WTC11 (cell line): ENCODE measurements at regions not wholly inside any gene's neighbourhood (a gene's known extent, or its start where the extent isn't known, plus 50 kb on each side); places are given as distances from the start of the nearest gene placed in this dataset.

Source experiments
- ATAC-seq: fragments of 200-7000 bp; cut with Tn5 transposase; 2 replicates; pipeline ENCODE4 v1.10.0; 2021; ENCODE audit warnings: mild to moderate bottlenecking, moderate library complexity
- CTCF ChIA-PET: fragments of 300-600 bp; sonication (Branson Sonifier 250); formaldehyde crosslinking; loops from one replicate; lab custom pipeline; 2021; ENCODE audit warnings: antibody characterized with exemption; lab: Charles Lee
- POLR2A ChIA-PET: fragments of 350-600 bp; sonication (Branson Sonifier 250); formaldehyde crosslinking; loops from one replicate; lab custom pipeline; 2021; ENCODE audit warnings: antibody characterized with exemption; lab: Charles Lee
- DNase-seq: peaks from one replicate; pipeline ENCODE4 v3.0.0; 2021; ENCODE audit warnings: low spot score
- H3K27ac Mint-ChIP-seq: 2 replicates; pipeline ENCODE4 v1.8.0; 2021; ENCODE audit warnings: mixed read lengths
- H3K27me3 Mint-ChIP-seq: 2 replicates; pipeline ENCODE4 v1.8.0; 2021; ENCODE audit warnings: low read depth, mild to moderate bottlenecking, moderate library complexity, mixed read lengths
- H3K36me3 Mint-ChIP-seq: 2 replicates; pipeline ENCODE4 v1.8.0; 2021; ENCODE audit warnings: mixed read lengths
- H3K4me1 Mint-ChIP-seq: 2 replicates; pipeline ENCODE4 v1.8.0; 2022; ENCODE audit warnings: mixed read lengths
- H3K4me3 Mint-ChIP-seq: 2 replicates; pipeline ENCODE4 v1.8.0; 2021; ENCODE audit warnings: mild to moderate bottlenecking, moderate library complexity, mixed read lengths
- H3K9me3 Mint-ChIP-seq: 2 replicates; pipeline ENCODE4 v1.8.0; 2021; ENCODE audit warnings: mixed read lengths
- CREB1 ChIP-seq: sonication (generic); formaldehyde crosslinking; IDR thresholded peaks from 2 replicates; pipeline ENCODE4 v1.8.0; 2023; ENCODE audit warnings: mild to moderate bottlenecking, missing genetic modification reagents
- ESRRA ChIP-seq: sonication (generic); formaldehyde crosslinking; IDR thresholded peaks from 2 replicates; pipeline ENCODE4 v1.8.1; 2022; ENCODE audit warnings: mild to moderate bottlenecking, missing genetic modification reagents, borderline replicate concordance
- FOXJ3 ChIP-seq: sonication (generic); formaldehyde crosslinking; IDR thresholded peaks from 2 replicates; pipeline ENCODE4 v1.9.0; 2021; ENCODE audit warnings: missing genetic modification reagents, mild to moderate bottlenecking, borderline replicate concordance
- GRHL2 ChIP-seq: fragments of 250-450 bp; sonication (Bioruptor Pico); IDR thresholded peaks from 2 replicates; pipeline ENCODE4 v1.8.0; 2022; ENCODE audit warnings: mild to moderate bottlenecking, moderate library complexity; ENCODE audit not compliant: insufficient replicate concordance, severe bottlenecking
- MYBL2 ChIP-seq: sonication (generic); formaldehyde crosslinking; IDR thresholded peaks from 2 replicates; pipeline ENCODE4 v1.8.1; 2023; ENCODE audit warnings: mild to moderate bottlenecking, moderate library complexity, missing genetic modification reagents
- NR1H2 ChIP-seq: sonication (generic); formaldehyde crosslinking; IDR thresholded peaks from 2 replicates; pipeline ENCODE4 v1.9.0; 2021; ENCODE audit warnings: mild to moderate bottlenecking, moderate library complexity, missing genetic modification reagents
- ZNF232 ChIP-seq: sonication (generic); formaldehyde crosslinking; IDR thresholded peaks from 2 replicates; pipeline ENCODE4 v1.8.0; 2022; ENCODE audit warnings: mild to moderate bottlenecking, missing genetic modification reagents
- TF ChIP-seq, protein P1 (sequence below): sonication (generic); formaldehyde crosslinking; IDR thresholded peaks from 2 replicates; pipeline ENCODE4 v1.8.1; 2023; ENCODE audit warnings: mild to moderate bottlenecking, missing genetic modification reagents, moderate library complexity
- TF ChIP-seq, protein P2 (sequence below): sonication (generic); formaldehyde crosslinking; IDR thresholded peaks from 2 replicates; pipeline ENCODE4 v1.8.1; 2022; ENCODE audit warnings: mild to moderate bottlenecking, missing genetic modification reagents, moderate library complexity, borderline replicate concordance
- TF ChIP-seq, protein P3 (sequence below): sonication (generic); formaldehyde crosslinking; IDR thresholded peaks from 2 replicates; pipeline ENCODE4 v1.8.1; 2022; ENCODE audit warnings: low read depth, mild to moderate bottlenecking, moderate library complexity, missing genetic modification reagents, borderline replicate concordance
- TF ChIP-seq, protein P4 (sequence below): fragments of 250-450 bp; sonication (Bioruptor Pico); IDR thresholded peaks from 2 replicates; pipeline ENCODE4 v1.8.0; 2021; ENCODE audit warnings: mild to moderate bottlenecking
- TF ChIP-seq, protein P5 (sequence below): sonication (generic); formaldehyde crosslinking; IDR thresholded peaks from 2 replicates; pipeline ENCODE4 v1.8.1; 2022; ENCODE audit warnings: missing genetic modification reagents, borderline replicate concordance
- TF ChIP-seq, protein P6 (sequence below): sonication (generic); formaldehyde crosslinking; IDR thresholded peaks from 2 replicates; pipeline ENCODE4 v1.8.0; 2023; ENCODE audit warnings: missing genetic modification reagents, mild to moderate bottlenecking, borderline replicate concordance

DNA sequence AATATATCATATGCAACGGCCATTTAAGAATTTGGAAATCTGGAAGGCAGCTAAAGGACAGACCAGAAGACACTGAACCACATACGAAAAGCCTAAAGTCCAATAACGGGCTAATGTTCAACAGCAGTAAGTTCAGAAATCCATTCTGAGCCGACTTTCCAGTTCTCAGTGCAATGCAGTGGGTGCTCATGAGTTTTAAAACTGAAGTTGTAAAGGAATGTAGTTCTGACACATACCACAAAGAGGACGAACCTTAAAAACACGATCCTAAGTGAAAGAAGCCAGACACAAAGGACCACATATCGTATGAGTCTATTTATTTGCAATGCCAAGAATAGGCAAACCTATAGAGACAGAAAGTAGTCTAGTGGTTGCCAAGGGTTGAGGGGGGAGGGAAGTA is 278.3 kb upstream of the ZFHX3 start (continued):
- TF ChIP-seq NR1H2 = no peak
- TF ChIP-seq, protein P1, sequence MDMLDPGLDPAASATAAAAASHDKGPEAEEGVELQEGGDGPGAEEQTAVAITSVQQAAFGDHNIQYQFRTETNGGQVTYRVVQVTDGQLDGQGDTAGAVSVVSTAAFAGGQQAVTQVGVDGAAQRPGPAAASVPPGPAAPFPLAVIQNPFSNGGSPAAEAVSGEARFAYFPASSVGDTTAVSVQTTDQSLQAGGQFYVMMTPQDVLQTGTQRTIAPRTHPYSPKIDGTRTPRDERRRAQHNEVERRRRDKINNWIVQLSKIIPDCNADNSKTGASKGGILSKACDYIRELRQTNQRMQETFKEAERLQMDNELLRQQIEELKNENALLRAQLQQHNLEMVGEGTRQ (CRISPR knock-in tag) = no peak
- no peak for TF ChIP-seq MYBL2 (CRISPR knock-in tag)

DNA sequence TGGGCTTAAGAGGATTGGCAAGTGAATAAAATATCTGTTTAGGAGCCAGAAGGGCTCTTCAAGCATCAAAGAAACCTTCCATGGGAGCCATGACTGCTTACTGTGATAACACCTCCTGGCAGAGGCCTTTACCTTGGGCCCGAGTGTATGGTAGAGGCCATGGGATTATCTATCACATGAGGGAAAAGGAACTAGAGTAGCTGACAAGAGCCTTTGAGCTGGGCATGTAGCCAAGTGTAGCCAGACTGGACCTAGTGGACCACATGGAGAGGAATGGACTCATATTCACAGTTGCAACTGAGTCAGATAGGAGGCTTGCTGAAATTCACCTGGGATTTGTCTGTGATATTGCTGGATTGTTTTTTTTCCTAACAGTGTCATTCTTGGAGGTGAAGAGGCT is 276.0 kb upstream of the ZFHX3 start:
- ATAC-seq = no peak
- Mint-ChIP-seq H3K36me3 (no peaks in the 10 kb centered on the region), H3K9me3 (no peaks in the 10 kb centered on the region; the same call in 1 of the 2 replicates), H3K27ac (no peak overlapping the region), H3K4me3 (no peak overlapping the region), H3K27me3 (no peaks in the 10 kb centered on the region), H3K4me1 (peaks cover 9% of the 10 kb centered on the region)
- ChIA-PET POLR2A (no interaction called here), CTCF (no interaction called here)
- no peak for DNase-seq
- TF ChIP-seq, protein P2, sequence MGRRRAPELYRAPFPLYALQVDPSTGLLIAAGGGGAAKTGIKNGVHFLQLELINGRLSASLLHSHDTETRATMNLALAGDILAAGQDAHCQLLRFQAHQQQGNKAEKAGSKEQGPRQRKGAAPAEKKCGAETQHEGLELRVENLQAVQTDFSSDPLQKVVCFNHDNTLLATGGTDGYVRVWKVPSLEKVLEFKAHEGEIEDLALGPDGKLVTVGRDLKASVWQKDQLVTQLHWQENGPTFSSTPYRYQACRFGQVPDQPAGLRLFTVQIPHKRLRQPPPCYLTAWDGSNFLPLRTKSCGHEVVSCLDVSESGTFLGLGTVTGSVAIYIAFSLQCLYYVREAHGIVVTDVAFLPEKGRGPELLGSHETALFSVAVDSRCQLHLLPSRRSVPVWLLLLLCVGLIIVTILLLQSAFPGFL (CRISPR knock-in tag) = no peak
- TF ChIP-seq CREB1 = no peak
- TF ChIP-seq, protein P1 (CRISPR knock-in tag) = no peak
- TF ChIP-seq ZNF232 (CRISPR knock-in tag) = no peak
- TF ChIP-seq, protein P3, sequence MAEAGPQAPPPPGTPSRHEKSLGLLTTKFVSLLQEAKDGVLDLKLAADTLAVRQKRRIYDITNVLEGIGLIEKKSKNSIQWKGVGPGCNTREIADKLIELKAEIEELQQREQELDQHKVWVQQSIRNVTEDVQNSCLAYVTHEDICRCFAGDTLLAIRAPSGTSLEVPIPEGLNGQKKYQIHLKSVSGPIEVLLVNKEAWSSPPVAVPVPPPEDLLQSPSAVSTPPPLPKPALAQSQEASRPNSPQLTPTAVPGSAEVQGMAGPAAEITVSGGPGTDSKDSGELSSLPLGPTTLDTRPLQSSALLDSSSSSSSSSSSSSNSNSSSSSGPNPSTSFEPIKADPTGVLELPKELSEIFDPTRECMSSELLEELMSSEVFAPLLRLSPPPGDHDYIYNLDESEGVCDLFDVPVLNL (CRISPR knock-in tag) = no peak
- TF ChIP-seq, protein P4, sequence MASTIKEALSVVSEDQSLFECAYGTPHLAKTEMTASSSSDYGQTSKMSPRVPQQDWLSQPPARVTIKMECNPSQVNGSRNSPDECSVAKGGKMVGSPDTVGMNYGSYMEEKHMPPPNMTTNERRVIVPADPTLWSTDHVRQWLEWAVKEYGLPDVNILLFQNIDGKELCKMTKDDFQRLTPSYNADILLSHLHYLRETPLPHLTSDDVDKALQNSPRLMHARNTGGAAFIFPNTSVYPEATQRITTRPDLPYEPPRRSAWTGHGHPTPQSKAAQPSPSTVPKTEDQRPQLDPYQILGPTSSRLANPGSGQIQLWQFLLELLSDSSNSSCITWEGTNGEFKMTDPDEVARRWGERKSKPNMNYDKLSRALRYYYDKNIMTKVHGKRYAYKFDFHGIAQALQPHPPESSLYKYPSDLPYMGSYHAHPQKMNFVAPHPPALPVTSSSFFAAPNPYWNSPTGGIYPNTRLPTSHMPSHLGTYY = no peak
- no peak for TF ChIP-seq ESRRA (CRISPR knock-in tag)
- no peak for TF ChIP-seq GRHL2
- TF ChIP-seq, protein P5, sequence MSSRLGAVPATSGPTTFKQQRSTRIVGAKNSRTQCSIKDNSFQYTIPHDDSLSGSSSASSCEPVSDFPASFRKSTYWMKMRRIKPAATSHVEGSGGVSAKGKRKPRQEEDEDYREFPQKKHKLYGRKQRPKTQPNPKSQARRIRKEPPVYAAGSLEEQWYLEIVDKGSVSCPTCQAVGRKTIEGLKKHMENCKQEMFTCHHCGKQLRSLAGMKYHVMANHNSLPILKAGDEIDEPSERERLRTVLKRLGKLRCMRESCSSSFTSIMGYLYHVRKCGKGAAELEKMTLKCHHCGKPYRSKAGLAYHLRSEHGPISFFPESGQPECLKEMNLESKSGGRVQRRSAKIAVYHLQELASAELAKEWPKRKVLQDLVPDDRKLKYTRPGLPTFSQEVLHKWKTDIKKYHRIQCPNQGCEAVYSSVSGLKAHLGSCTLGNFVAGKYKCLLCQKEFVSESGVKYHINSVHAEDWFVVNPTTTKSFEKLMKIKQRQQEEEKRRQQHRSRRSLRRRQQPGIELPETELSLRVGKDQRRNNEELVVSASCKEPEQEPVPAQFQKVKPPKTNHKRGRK (CRISPR knock-in tag) = no peak
- TF ChIP-seq, protein P6, sequence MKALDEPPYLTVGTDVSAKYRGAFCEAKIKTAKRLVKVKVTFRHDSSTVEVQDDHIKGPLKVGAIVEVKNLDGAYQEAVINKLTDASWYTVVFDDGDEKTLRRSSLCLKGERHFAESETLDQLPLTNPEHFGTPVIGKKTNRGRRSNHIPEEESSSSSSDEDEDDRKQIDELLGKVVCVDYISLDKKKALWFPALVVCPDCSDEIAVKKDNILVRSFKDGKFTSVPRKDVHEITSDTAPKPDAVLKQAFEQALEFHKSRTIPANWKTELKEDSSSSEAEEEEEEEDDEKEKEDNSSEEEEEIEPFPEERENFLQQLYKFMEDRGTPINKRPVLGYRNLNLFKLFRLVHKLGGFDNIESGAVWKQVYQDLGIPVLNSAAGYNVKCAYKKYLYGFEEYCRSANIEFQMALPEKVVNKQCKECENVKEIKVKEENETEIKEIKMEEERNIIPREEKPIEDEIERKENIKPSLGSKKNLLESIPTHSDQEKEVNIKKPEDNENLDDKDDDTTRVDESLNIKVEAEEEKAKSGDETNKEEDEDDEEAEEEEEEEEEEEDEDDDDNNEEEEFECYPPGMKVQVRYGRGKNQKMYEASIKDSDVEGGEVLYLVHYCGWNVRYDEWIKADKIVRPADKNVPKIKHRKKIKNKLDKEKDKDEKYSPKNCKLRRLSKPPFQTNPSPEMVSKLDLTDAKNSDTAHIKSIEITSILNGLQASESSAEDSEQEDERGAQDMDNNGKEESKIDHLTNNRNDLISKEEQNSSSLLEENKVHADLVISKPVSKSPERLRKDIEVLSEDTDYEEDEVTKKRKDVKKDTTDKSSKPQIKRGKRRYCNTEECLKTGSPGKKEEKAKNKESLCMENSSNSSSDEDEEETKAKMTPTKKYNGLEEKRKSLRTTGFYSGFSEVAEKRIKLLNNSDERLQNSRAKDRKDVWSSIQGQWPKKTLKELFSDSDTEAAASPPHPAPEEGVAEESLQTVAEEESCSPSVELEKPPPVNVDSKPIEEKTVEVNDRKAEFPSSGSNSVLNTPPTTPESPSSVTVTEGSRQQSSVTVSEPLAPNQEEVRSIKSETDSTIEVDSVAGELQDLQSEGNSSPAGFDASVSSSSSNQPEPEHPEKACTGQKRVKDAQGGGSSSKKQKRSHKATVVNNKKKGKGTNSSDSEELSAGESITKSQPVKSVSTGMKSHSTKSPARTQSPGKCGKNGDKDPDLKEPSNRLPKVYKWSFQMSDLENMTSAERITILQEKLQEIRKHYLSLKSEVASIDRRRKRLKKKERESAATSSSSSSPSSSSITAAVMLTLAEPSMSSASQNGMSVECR (CRISPR knock-in tag) = no peak
- TF ChIP-seq FOXJ3 (CRISPR knock-in tag) = no peak
- TF ChIP-seq MYBL2 (CRISPR knock-in tag) = no peak
